Duodenal mucosa (tissue), 2 donors: ENCODE measurements at regions not wholly inside any gene's neighbourhood (a gene's known extent, or its start where the extent isn't known, plus 50 kb on each side); places are given as distances from the start of the nearest gene placed in this dataset.

Source experiments
- H3K27ac ChIP-seq: one replicate; pipeline ENCODE4 v1.7.0; 2013; ENCODE audit warnings: low read depth, low read length
- H3K27me3 ChIP-seq, 2 donors: one replicate each; pipeline ENCODE4 v1.7.0; 2013; ENCODE audit warnings: low read length in 2 of 2, control low read depth in 1 of 2; ENCODE audit not compliant: insufficient read depth in 2 of 2, control insufficient read depth in 1 of 2
- H3K36me3 ChIP-seq, 2 donors: one replicate each; pipeline ENCODE4 v1.7.0; 2013; ENCODE audit warnings: low read length in 2 of 2, control low read depth in 1 of 2; ENCODE audit not compliant: insufficient read depth in 2 of 2, control insufficient read depth in 1 of 2
- H3K4me1 ChIP-seq, 2 donors: one replicate each; pipeline ENCODE4 v1.7.0; 2013; ENCODE audit warnings: low read length in 2 of 2, control low read depth in 1 of 2; ENCODE audit not compliant: insufficient read depth in 2 of 2, control insufficient read depth in 1 of 2
- H3K4me3 ChIP-seq, 2 donors: one replicate each; pipeline ENCODE4 v1.7.0; 2013; ENCODE audit warnings: low read length in 2 of 2, low read depth in 1 of 2
- H3K9ac ChIP-seq, 2 donors: one replicate each; pipeline ENCODE4 v1.7.0; 2013; ENCODE audit warnings: low read length in 2 of 2, low read depth in 1 of 2
- H3K9me3 ChIP-seq, 2 donors: one replicate each; pipeline ENCODE4 v1.7.0; 2013; ENCODE audit warnings: low read length in 2 of 2, control low read depth in 1 of 2; ENCODE audit not compliant: control insufficient read depth in 1 of 2

DNA sequence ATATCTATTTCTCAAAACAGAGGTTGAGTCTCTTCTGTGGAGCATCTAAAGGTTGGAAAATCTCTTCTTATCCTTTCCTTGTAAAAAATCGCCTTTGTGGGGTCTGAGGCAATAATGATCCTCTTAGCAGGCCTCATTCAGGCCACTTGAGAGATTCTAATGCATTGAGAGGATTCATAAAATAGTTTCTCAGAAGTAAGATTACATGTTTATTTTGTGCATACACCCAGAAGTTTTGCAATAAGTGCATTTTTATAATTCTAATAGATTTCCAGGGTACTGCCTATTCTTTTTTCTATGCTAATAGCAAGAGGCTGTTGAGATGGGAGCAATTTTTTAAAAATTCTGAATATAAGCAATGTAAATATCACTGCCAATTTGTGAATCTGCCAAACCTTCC, 342.2 kb upstream of the KLF12 start:
- Histone ChIP-seq H3K4me1 (no peaks in the 10 kb centered on the region), H3K4me3 (no peak overlapping the region), H3K9me3 (no peaks in the 10 kb centered on the region)

DNA sequence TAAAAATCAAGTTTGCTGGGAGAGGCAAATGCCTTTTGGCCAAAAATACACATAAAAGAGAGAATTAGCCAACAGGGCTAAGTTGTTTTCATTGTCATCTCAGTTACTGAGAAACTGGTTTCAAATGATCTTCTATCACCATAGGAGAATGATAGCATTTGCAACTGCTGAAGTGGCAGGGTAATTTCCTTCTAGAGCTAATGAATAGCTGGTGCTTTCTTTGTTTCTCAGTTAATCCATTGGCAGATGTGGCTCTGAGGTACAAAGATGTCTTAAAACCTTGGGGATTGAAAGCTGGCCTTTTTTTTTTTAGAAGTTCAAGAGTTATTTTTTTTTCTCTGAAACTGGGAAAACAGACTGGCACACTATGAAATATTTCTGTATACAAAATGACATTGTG, 332.7 kb upstream of the KLF12 start:
- Histone ChIP-seq H3K9ac (no peak overlapping the region), H3K27me3 (peaks cover 0 to 5% of the 10 kb centered on the region in 2 donors), H3K4me1 (no peaks in the 10 kb centered on the region), H3K27ac (no peak overlapping the region), H3K9me3 (no peaks in the 10 kb centered on the region), H3K4me3 (no peak overlapping the region), H3K36me3 (no peaks in the 10 kb centered on the region)

More for the DNA sequence above, 342.2 kb upstream of the KLF12 start:
- H3K9ac ChIP-seq, result no peak overlapping the region
- no peak overlapping the region for H3K27ac ChIP-seq
- H3K27me3 ChIP-seq, result no peaks in the 10 kb centered on the region
- no peaks in the 10 kb centered on the region for H3K36me3 ChIP-seq

DNA sequence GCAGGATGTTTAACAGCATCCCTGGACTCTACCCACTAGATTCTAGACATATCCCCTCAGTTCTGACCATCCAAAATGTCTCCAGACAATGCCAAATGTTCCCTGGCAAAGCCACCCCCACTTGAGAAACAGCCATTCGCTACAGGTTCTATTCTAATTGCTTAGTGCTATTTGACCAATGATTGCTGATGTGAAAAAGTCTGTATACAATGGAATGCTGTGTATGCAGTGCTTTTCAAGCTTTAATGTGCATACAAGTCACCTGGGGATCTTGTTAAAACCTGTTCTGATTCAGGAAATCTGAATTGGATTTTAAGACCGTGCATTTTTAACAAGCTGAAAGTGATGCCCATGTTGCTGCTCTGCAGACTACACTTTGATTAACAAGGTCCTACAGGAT, 331.8 kb upstream of the KLF12 start:
- Histone ChIP-seq H3K4me1 (no peaks in the 10 kb centered on the region), H3K4me3 (no peak overlapping the region), H3K9ac (no peak overlapping the region), H3K27ac (no peak overlapping the region), H3K36me3 (no peaks in the 10 kb centered on the region), H3K27me3 (peaks cover 0 to 5% of the 10 kb centered on the region in 2 donors), H3K9me3 (no peaks in the 10 kb centered on the region)

DNA sequence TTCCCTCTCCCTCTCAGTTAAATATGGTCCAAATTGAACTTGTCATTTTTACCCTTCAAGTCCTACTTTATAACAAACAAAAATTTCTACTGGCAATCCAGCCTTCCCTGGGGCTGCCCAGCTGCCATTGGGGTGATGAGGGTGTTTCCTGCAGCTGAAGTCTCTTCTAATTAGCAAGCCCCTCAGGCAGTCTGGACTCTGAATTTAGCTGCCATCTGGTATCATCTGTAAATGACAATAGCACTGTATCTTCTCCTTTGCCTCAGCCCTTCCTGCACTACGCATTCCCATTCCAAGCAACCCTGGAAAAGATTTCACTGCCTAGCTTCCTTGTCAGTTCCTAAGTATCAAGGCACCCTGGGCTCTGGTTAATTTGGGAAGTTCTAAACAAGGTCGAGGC, 331.1 kb upstream of the KLF12 start:
- H3K4me3 ChIP-seq, result no peak overlapping the region

DNA sequence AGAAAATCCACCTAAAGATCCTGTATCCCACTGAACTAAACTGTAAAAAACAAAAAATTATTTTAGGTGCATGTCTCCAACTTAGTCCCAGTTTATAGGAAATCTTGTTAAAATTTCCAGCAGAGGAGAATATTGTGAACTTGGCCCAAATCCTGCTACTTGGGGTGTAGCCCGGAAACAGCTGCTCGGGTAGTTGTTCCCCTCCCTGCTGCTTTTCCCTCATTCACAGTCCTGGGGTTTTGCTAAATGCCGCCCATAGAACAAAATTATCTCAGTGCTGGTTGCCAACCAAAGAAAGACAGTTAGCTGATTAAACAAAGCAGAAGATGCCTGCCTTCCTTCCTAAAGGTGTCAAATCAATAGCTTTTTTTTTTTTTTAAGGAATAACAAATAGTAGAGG, 330.5 kb upstream of the KLF12 start:
- Histone ChIP-seq H3K4me1 (no peaks in the 10 kb centered on the region), H3K9me3 (no peaks in the 10 kb centered on the region), H3K27ac (no peak overlapping the region), H3K36me3 (no peaks in the 10 kb centered on the region), H3K4me3 (no peak overlapping the region), H3K27me3 (peaks cover 0 to 5% of the 10 kb centered on the region in 2 donors), H3K9ac (no peak overlapping the region)

More for the DNA sequence above, 331.1 kb upstream of the KLF12 start:
- Histone ChIP-seq H3K9me3 (no peaks in the 10 kb centered on the region), H3K9ac (no peak overlapping the region), H3K36me3 (no peaks in the 10 kb centered on the region), H3K27me3 (peaks cover 0 to 5% of the 10 kb centered on the region in 2 donors), H3K27ac (no peak overlapping the region), H3K4me1 (no peaks in the 10 kb centered on the region)

DNA sequence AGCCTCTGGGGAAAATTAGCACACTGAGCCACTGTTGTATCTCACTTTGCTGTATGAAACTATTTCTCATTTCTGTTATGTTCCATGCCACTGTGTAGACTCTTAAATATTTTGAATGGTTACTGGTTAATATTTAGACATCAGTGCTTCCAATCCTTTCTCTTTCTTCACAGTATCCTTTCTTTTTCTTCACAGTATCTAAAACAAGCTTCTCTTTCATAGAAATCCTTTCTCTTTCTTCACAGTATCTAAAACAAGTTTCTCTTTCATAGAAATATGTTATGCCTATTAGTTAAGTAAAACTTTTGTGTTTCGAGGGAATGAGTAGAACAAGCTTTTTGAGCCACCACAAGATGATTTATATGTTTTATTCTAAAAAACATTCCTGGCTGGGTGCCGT, 326.8 kb upstream of the KLF12 start:
- no peaks in the 10 kb centered on the region for H3K36me3 ChIP-seq
- no peak overlapping the region for H3K4me3 ChIP-seq
- no peaks in the 10 kb centered on the region for H3K9me3 ChIP-seq
- H3K9ac ChIP-seq, result no peak overlapping the region
- no peak overlapping the region for H3K27ac ChIP-seq
- H3K27me3 ChIP-seq, result peaks cover 0 to 2% of the 10 kb centered on the region in 2 donors
- no peaks in the 10 kb centered on the region for H3K4me1 ChIP-seq

DNA sequence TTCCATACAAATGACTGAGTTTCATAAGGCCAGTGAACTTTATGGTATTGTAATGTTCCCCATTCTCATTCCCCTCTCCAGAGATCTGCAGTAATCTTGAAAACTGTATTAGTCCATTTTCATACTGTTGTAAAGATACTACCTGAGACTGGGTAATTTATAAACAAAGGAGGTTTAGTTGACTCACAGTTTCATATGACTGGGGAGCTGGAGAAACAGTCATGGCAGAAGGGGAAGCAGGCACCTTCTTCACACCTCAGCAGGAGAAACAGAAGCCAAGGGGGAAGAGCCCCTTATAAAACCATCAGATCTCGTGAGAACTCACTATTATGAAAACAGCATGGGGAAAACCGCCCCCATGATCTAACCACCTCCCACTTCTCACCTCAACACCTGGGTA, 318.7 kb upstream of the KLF12 start:
- Histone ChIP-seq H3K9me3 (no peaks in the 10 kb centered on the region), H3K36me3 (no peaks in the 10 kb centered on the region), H3K27ac (no peak overlapping the region), H3K4me1 (no peaks in the 10 kb centered on the region), H3K4me3 (no peak overlapping the region), H3K9ac (no peak overlapping the region), H3K27me3 (no peaks in the 10 kb centered on the region)

DNA sequence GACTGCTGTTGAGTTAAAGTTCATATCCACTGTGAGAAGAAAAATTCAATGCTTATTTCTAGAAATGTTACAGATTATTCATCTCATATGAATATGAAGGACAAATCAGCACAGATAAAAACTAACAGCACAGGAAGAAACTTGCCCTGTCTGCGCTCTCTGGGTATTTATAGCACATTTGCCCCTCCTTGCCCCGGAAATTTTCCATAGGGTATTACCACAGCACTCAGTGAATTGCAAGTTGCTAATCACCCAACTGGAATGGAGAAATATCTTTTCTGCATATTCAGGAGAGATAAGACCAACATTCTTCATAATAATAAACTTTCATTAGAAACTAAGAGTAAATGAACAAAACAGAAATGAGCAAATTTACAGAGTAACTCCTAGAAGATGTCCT, 318.0 kb upstream of the KLF12 start:
- H3K36me3 ChIP-seq, result no peaks in the 10 kb centered on the region
- no peak overlapping the region for H3K4me3 ChIP-seq
- no peaks in the 10 kb centered on the region for H3K4me1 ChIP-seq
- no peak overlapping the region for H3K9ac ChIP-seq
- H3K9me3 ChIP-seq, result no peaks in the 10 kb centered on the region
- no peak overlapping the region for H3K27ac ChIP-seq
- H3K27me3 ChIP-seq, result no peaks in the 10 kb centered on the region

DNA sequence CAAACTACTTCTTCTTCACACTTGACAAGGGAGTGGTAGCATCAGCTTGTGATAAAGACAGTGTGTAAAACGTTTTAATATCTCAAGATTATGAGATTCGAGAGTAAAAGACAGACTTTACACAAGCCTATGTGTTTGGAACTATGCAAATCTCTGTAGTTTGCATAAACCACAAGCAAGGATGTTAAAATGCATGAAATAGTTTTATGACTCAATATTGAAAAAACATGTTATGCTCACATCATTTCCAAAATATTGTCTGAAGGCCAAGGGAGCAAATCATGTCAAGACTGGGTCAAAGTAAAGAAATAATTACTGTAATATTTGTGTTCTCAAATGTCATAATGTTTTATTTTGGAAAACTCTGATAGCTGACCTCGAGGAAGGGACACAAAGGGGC, 316.8 kb upstream of the KLF12 start:
- no peaks in the 10 kb centered on the region for H3K9me3 ChIP-seq
- no peak overlapping the region for H3K4me3 ChIP-seq
- H3K27me3 ChIP-seq, result no peaks in the 10 kb centered on the region
- H3K4me1 ChIP-seq, result no peaks in the 10 kb centered on the region
- H3K27ac ChIP-seq, result no peak overlapping the region
- no peak overlapping the region for H3K9ac ChIP-seq
- H3K36me3 ChIP-seq, result no peaks in the 10 kb centered on the region

DNA sequence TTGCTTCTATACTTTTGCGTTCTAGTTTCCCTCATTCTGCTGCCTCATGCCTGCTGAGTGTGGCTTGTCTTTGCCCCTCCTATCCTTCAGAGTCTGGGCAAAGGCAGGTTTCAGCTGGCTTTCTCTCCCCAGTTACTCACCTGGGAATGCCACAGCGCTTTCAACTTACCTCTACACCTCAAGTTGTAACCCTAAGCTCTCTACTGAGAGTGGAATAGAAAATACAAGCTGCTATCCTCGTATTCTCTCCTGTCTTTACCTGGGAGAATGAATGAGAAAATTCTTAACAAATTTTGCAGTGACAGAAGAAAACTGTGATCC, 316.3 kb upstream of the KLF12 start:
- H3K4me3 ChIP-seq, result no peak overlapping the region
- H3K9me3 ChIP-seq, result no peaks in the 10 kb centered on the region
- no peaks in the 10 kb centered on the region for H3K27me3 ChIP-seq
- H3K27ac ChIP-seq, result no peak overlapping the region
- no peaks in the 10 kb centered on the region for H3K36me3 ChIP-seq
- H3K9ac ChIP-seq, result no peak overlapping the region
- H3K4me1 ChIP-seq, result no peaks in the 10 kb centered on the region

DNA sequence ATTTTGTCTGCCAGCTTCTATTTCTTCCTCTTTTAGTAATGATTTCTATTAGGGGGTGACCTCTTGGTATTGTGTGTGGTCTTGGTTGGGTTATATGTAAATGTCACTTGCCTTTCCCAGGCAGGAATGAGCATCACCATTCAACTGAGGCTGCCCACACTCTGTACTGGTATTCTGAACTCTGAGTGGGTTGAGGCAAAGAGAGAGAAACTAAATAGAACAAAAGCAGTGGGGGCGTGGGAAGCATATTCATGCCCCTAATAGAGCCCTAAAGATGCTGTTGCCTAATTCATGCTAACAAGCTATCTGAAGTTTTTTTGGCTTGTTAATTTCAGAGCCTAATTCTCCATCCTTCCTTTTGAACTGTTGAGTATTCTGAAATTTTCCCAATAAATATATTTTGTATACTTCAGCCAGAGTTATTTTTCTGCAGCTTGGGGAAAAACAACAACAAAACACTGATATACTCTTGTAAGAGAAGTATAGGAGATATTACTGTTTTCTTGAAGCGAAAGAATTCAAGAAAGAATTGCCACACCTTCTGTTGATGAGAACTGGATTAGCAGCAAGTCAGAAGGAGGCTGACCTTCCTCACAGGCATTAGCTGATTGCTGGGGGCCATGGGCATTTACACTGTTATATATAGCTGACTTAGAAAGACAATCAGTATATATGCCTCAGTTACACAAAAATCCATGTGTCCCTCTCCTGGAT, 315.8 kb upstream of the KLF12 start:
- H3K4me3 ChIP-seq, result no peak overlapping the region
- H3K9ac ChIP-seq, result no peak overlapping the region
- H3K4me1 ChIP-seq, result no peaks in the 10 kb centered on the region
- no peaks in the 10 kb centered on the region for H3K9me3 ChIP-seq
- no peaks in the 10 kb centered on the region for H3K36me3 ChIP-seq
- no peak overlapping the region for H3K27ac ChIP-seq
- no peaks in the 10 kb centered on the region for H3K27me3 ChIP-seq
